Ishikawa (cell line): ENCODE measurements at regions not wholly inside any gene's neighbourhood (a gene's known extent, or its start where the extent isn't known, plus 50 kb on each side); places are given as distances from the start of the nearest gene placed in this dataset.

Source experiments
- CEBPB ChIP-seq: IDR thresholded peaks from 2 replicates; pipeline ENCODE4 v1.6.1; 2012
- CREB1 ChIP-seq: IDR thresholded peaks from 2 replicates; pipeline ENCODE4 v1.6.1; 2012; ENCODE audit warnings: low read depth
- EGR1 ChIP-seq: IDR thresholded peaks from 2 replicates; pipeline ENCODE4 v1.6.1; 2012
- EP300 ChIP-seq: IDR thresholded peaks from 2 replicates; pipeline ENCODE4 v1.6.1; 2012; ENCODE audit warnings: borderline replicate concordance
- FOXM1 ChIP-seq: IDR thresholded peaks from 2 replicates; pipeline ENCODE4 v1.6.1; 2012; ENCODE audit warnings: low read depth, borderline replicate concordance
- MAX ChIP-seq: IDR thresholded peaks from 2 replicates; pipeline ENCODE4 v1.6.1; 2012
- RAD21 ChIP-seq: IDR thresholded peaks from 2 replicates; pipeline ENCODE4 v1.6.1; 2012; ENCODE audit warnings: low read depth
- TEAD4 ChIP-seq: IDR thresholded peaks from 2 replicates; pipeline ENCODE4 v1.6.1; 2012
- USF1 ChIP-seq: IDR thresholded peaks from 2 replicates; pipeline ENCODE4 v1.6.1; 2012
- YY1 ChIP-seq: IDR thresholded peaks from 2 replicates; pipeline ENCODE4 v1.6.1; 2012; ENCODE audit warnings: low read depth
- ZBTB7A ChIP-seq: IDR thresholded peaks from 2 replicates; pipeline ENCODE4 v1.6.1; 2012; ENCODE audit warnings: low read depth
- TF ChIP-seq, protein P1 (sequence below): IDR thresholded peaks from 2 replicates; pipeline ENCODE4 v1.6.1; 2012; ENCODE audit warnings: low read depth, mild to moderate bottlenecking

GRCh38 chr9:126114409-126114760 is 212.2 kb upstream of the MVB12B start:
- TF ChIP-seq CEBPB (no peak), ZBTB7A (no peak), EP300 (no peak), RAD21 (no peak), EGR1 (no peak), TEAD4 (no peak), FOXM1 (no peak), CREB1 (no peak), USF1 (no peak), YY1 (no peak), MAX (no peak)
- TF ChIP-seq, protein P1, sequence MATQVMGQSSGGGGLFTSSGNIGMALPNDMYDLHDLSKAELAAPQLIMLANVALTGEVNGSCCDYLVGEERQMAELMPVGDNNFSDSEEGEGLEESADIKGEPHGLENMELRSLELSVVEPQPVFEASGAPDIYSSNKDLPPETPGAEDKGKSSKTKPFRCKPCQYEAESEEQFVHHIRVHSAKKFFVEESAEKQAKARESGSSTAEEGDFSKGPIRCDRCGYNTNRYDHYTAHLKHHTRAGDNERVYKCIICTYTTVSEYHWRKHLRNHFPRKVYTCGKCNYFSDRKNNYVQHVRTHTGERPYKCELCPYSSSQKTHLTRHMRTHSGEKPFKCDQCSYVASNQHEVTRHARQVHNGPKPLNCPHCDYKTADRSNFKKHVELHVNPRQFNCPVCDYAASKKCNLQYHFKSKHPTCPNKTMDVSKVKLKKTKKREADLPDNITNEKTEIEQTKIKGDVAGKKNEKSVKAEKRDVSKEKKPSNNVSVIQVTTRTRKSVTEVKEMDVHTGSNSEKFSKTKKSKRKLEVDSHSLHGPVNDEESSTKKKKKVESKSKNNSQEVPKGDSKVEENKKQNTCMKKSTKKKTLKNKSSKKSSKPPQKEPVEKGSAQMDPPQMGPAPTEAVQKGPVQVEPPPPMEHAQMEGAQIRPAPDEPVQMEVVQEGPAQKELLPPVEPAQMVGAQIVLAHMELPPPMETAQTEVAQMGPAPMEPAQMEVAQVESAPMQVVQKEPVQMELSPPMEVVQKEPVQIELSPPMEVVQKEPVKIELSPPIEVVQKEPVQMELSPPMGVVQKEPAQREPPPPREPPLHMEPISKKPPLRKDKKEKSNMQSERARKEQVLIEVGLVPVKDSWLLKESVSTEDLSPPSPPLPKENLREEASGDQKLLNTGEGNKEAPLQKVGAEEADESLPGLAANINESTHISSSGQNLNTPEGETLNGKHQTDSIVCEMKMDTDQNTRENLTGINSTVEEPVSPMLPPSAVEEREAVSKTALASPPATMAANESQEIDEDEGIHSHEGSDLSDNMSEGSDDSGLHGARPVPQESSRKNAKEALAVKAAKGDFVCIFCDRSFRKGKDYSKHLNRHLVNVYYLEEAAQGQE: no peak
